Lung microvascular endothelial cell (primary cell): ENCODE measurements at regions not wholly inside any gene's neighbourhood (a gene's known extent, or its start where the extent isn't known, plus 50 kb on each side); places are given as distances from the start of the nearest gene placed in this dataset.
A peak's percentile ranks its signal among the peaks of the same experiment; 100 is the strongest.

Experiments
- DNase-seq, 2 donors: peaks; one replicate each; pipeline versions ENCODE4 v3.0.0 to v3.0.0-alpha.2; 2010; ENCODE audit warnings: low read depth in 2 of 2

- DNase-seq = no peak
Measured at GRCh38 chr11:119941171-119941570, 196.7 kb downstream of the TRIM29 start.

- no peak for DNase-seq
Measured at GRCh38 chr11:119940401-119940976, 197.4 kb downstream of the TRIM29 start.

GRCh38 chr11:119937412-119937811, 200.5 kb downstream of the TRIM29 start:
- DNase-seq = no peak

- no peak for DNase-seq
Measured at GRCh38 chr11:119936426-119936825, 201.5 kb downstream of the TRIM29 start.

GRCh38 chr11:119935349-119935925, 202.5 kb downstream of the TRIM29 start:
- DNase-seq = no peak

- DNase-seq = no peak
Measured at GRCh38 chr11:119934866-119935265, 203.0 kb downstream of the TRIM29 start.

GRCh38 chr11:119934267-119934666, 203.6 kb downstream of the TRIM29 start:
- no peak for DNase-seq

GRCh38 chr11:119933584-119933983, 204.3 kb downstream of the TRIM29 start:
- no peak for DNase-seq

GRCh38 chr11:119932828-119933562, 204.0 kb upstream of the NECTIN1 start:
- no peak for DNase-seq

GRCh38 chr11:119928047-119928446, 199.0 kb upstream of the NECTIN1 start:
- peak in 1 of 2 donors; percentile 57 for DNase-seq

- DNase-seq = no peak
Measured at GRCh38 chr11:119924017-119924416, 195.0 kb upstream of the NECTIN1 start.

- no peak for DNase-seq
Measured at GRCh38 chr11:119921571-119921970, 192.6 kb upstream of the NECTIN1 start.

- no peak for DNase-seq
Measured at GRCh38 chr11:119920666-119921387, 191.8 kb upstream of the NECTIN1 start.

GRCh38 chr11:119919656-119920055, 190.7 kb upstream of the NECTIN1 start:
- no peak for DNase-seq

- no peak for DNase-seq
Measured at GRCh38 chr11:119918347-119918746, 189.3 kb upstream of the NECTIN1 start.

- no peak for DNase-seq
Measured at GRCh38 chr11:119916568-119916967, 187.6 kb upstream of the NECTIN1 start.

- DNase-seq = no peak
Measured at GRCh38 chr11:119912229-119912628, 183.2 kb upstream of the NECTIN1 start.

GRCh38 chr11:119910650-119911049, 181.7 kb upstream of the NECTIN1 start:
- DNase-seq = no peak

GRCh38 chr11:119910051-119910450, 181.1 kb upstream of the NECTIN1 start:
- no peak for DNase-seq

GRCh38 chr11:119909495-119909894, 180.5 kb upstream of the NECTIN1 start:
- no peak for DNase-seq

GRCh38 chr11:119909077-119909476, 180.1 kb upstream of the NECTIN1 start:
- DNase-seq = no peak

GRCh38 chr11:119908573-119908904, 179.5 kb upstream of the NECTIN1 start:
- DNase-seq = no peak
